ENCODE measurements at regions not wholly inside any gene's neighbourhood (a gene's known extent, or its start where the extent isn't known, plus 50 kb on each side); places are given as distances from the start of the nearest gene placed in this dataset.

GRCh38 chr20:48335308-48336050 is 492.3 kb downstream of the PREX1 start:
- TF ChIP-seq CTCF (IDR thresholded peaks at IDR 0.05): no peak
- no peak for TF ChIP-seq POLR2A (IDR thresholded peaks at IDR 0.05)

Data from body of pancreas (tissue), 4 donors.